ENCODE measurements at regions not wholly inside any gene's neighbourhood (a gene's known extent, or its start where the extent isn't known, plus 50 kb on each side); places are given as distances from the start of the nearest gene placed in this dataset.

DNA sequence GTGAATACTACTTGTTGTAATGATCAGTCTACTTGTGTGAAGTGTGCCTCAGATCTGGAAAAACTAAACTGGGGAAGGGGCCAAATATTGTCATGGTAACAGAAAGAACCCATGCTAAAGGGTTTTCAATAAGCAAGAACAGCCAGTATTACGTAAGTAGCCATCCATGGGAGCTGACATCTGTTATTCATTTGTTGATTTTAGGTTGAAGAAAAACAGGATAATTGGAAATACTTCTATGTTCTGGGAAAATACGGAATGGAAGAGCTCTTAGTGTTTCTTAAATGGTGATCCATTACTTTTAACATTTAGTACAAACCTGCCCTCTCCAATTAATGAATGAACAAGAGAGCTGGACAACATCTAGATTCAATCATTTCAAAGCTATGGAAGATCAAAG, 485.8 kb downstream of the NTRK2 start:
- Histone ChIP-seq H3K27ac (ENCODE audit: low read depth, low read length, poor library complexity, severe bottlenecking) (no peak overlapping the region), H3K27me3 (ENCODE audit: insufficient read depth, low read length) (no peaks in the 10 kb centered on the region), H3K9ac (ENCODE audit: low read length) (no peak overlapping the region), H4K20me1 (ENCODE audit: insufficient read depth, low read length) (no peaks in the 10 kb centered on the region), H3K79me2 (ENCODE audit: insufficient read depth, low read length) (no peaks in the 10 kb centered on the region), H3K9me2 (ENCODE audit: low read depth, low read length) (no peaks in the 10 kb centered on the region), H3K4me2 (ENCODE audit: low read length) (no peak overlapping the region), H3K36me3 (ENCODE audit: insufficient read depth, low read length) (no peaks in the 10 kb centered on the region), H3K9me3 (ENCODE audit: low read length) (no peaks in the 10 kb centered on the region), H2AFZ (ENCODE audit: low read length) (no peak overlapping the region), H3F3A (ENCODE audit: insufficient read depth, low read length) (no peaks in the 10 kb centered on the region), H3K4me1 (ENCODE audit: insufficient read depth, low read length, severe bottlenecking) (no peaks in the 10 kb centered on the region), H3K4me3 (ENCODE audit: low read depth, low read length, poor library complexity, severe bottlenecking) (no peak overlapping the region)
- TF ChIP-seq, protein P1, sequence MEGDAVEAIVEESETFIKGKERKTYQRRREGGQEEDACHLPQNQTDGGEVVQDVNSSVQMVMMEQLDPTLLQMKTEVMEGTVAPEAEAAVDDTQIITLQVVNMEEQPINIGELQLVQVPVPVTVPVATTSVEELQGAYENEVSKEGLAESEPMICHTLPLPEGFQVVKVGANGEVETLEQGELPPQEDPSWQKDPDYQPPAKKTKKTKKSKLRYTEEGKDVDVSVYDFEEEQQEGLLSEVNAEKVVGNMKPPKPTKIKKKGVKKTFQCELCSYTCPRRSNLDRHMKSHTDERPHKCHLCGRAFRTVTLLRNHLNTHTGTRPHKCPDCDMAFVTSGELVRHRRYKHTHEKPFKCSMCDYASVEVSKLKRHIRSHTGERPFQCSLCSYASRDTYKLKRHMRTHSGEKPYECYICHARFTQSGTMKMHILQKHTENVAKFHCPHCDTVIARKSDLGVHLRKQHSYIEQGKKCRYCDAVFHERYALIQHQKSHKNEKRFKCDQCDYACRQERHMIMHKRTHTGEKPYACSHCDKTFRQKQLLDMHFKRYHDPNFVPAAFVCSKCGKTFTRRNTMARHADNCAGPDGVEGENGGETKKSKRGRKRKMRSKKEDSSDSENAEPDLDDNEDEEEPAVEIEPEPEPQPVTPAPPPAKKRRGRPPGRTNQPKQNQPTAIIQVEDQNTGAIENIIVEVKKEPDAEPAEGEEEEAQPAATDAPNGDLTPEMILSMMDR (IDR thresholded peaks at IDR 0.05; ENCODE audit: low read length), result no peak
- no peak for TF ChIP-seq EZH2 (IDR thresholded peaks at IDR 0.05; ENCODE audit: borderline replicate concordance, low read length)

DNA sequence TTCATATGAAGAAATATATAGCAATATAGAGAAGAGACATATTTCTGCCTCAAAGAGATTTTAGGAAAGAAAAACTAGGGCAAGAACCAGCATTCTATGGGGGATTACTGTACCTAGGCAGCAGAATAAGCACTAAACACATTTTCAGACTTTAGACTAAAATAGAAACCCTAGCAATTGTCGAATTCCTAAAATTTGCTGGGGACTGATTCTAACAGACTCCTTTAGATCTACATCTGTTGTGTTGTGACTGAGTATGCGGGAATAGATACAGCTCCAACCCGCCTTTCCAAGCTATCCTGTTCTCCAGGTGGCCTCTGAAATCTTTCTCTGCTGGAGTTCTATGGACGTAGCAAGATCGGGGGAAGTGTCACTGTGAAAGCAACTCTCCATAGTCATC, 482.2 kb downstream of the NTRK2 start:
- H3K79me2 ChIP-seq (ENCODE audit: insufficient read depth, low read length), result no peaks in the 10 kb centered on the region
- H3F3A ChIP-seq (ENCODE audit: insufficient read depth, low read length), result no peaks in the 10 kb centered on the region
- H3K27ac ChIP-seq (ENCODE audit: low read depth, low read length, poor library complexity, severe bottlenecking), result no peak overlapping the region
- H3K27me3 ChIP-seq (ENCODE audit: insufficient read depth, low read length), result no peaks in the 10 kb centered on the region
- TF ChIP-seq, protein P1 (IDR thresholded peaks at IDR 0.05; ENCODE audit: low read length), result no peak
- TF ChIP-seq EZH2 (IDR thresholded peaks at IDR 0.05; ENCODE audit: borderline replicate concordance, low read length), result no peak
- no peak overlapping the region for H2AFZ ChIP-seq (ENCODE audit: low read length)
- H3K9me2 ChIP-seq (ENCODE audit: low read depth, low read length), result no peaks in the 10 kb centered on the region
- H3K4me2 ChIP-seq (ENCODE audit: low read length), result no peak overlapping the region
- no peaks in the 10 kb centered on the region for H3K36me3 ChIP-seq (ENCODE audit: insufficient read depth, low read length)
- H3K4me1 ChIP-seq (ENCODE audit: insufficient read depth, low read length, severe bottlenecking), result no peaks in the 10 kb centered on the region
- H3K9ac ChIP-seq (ENCODE audit: low read length), result no peak overlapping the region
- H4K20me1 ChIP-seq (ENCODE audit: insufficient read depth, low read length), result no peaks in the 10 kb centered on the region
- no peak overlapping the region for H3K4me3 ChIP-seq (ENCODE audit: low read depth, low read length, poor library complexity, severe bottlenecking)
- no peaks in the 10 kb centered on the region for H3K9me3 ChIP-seq (ENCODE audit: low read length)

DNA sequence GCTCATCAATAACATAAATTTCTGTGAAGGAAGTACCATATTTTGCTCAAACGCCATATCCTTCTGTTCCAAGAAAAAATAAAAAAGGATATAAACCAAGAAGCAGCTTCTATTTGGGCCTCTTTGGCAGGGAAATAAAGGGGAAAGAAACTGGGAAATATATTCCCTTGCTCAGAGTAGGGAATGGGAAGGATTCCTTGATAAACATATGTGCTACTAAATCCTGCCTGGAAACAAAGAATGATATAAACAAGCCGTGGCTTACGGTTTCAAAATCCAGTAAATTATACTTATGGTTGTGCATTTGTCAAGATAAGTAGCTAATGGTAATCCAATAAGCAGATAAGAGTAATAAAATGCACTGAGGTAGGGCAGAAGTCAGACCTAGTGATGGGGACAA, 481.6 kb downstream of the NTRK2 start:
- Histone ChIP-seq H4K20me1 (ENCODE audit: insufficient read depth, low read length) (no peaks in the 10 kb centered on the region), H3K36me3 (ENCODE audit: insufficient read depth, low read length) (no peaks in the 10 kb centered on the region), H3K4me2 (ENCODE audit: low read length) (no peak overlapping the region), H3K27ac (ENCODE audit: low read depth, low read length, poor library complexity, severe bottlenecking) (no peak overlapping the region), H3K27me3 (ENCODE audit: insufficient read depth, low read length) (no peaks in the 10 kb centered on the region), H3F3A (ENCODE audit: insufficient read depth, low read length) (no peaks in the 10 kb centered on the region), H3K79me2 (ENCODE audit: insufficient read depth, low read length) (no peaks in the 10 kb centered on the region), H3K4me1 (ENCODE audit: insufficient read depth, low read length, severe bottlenecking) (no peaks in the 10 kb centered on the region), H3K9me3 (ENCODE audit: low read length) (no peaks in the 10 kb centered on the region), H2AFZ (ENCODE audit: low read length) (no peak overlapping the region), H3K4me3 (ENCODE audit: low read depth, low read length, poor library complexity, severe bottlenecking) (no peak overlapping the region), H3K9ac (ENCODE audit: low read length) (no peak overlapping the region), H3K9me2 (ENCODE audit: low read depth, low read length) (no peaks in the 10 kb centered on the region)
- TF ChIP-seq EZH2 (IDR thresholded peaks at IDR 0.05; ENCODE audit: borderline replicate concordance, low read length), result no peak
- TF ChIP-seq, protein P1 (IDR thresholded peaks at IDR 0.05; ENCODE audit: low read length), result no peak
